ENCODE measurements at regions not wholly inside any gene's neighbourhood (a gene's known extent, or its start where the extent isn't known, plus 50 kb on each side); places are given as distances from the start of the nearest gene placed in this dataset.
"Not testable (repeated sequence)": the region's sequence is repeated elsewhere in the genome, so short reads cannot be mapped to it uniquely, and the experiment has no call there.

GRCh38 chr16:16625140-16625539, 246.2 kb downstream of the NPIPA7 start:
- not testable (repeated sequence) for DNase-seq

GRCh38 chr16:16627865-16628264, 248.9 kb downstream of the NPIPA7 start:
- DNase-seq = not testable (repeated sequence)

- not testable (repeated sequence) for DNase-seq
Measured at GRCh38 chr16:16638231-16638630, 259.3 kb downstream of the NPIPA7 start.

GRCh38 chr16:16638714-16639113, 259.8 kb downstream of the NPIPA7 start:
- DNase-seq = not testable (repeated sequence)

- not testable (repeated sequence) for DNase-seq
Measured at GRCh38 chr16:16643828-16644227, 264.9 kb downstream of the NPIPA7 start.

GRCh38 chr16:16648002-16648401, 269.1 kb downstream of the NPIPA7 start:
- not testable (repeated sequence) for DNase-seq

GRCh38 chr16:16672180-16672812, 293.4 kb downstream of the NPIPA7 start:
- not testable (repeated sequence) for DNase-seq

GRCh38 chr16:16674820-16675219, 295.9 kb downstream of the NPIPA7 start:
- not testable (repeated sequence) for DNase-seq

- not testable (repeated sequence) for DNase-seq
Measured at GRCh38 chr16:16721849-16722248, 342.9 kb downstream of the NPIPA7 start.

GRCh38 chr16:16722666-16723065, 343.7 kb downstream of the NPIPA7 start:
- not testable (repeated sequence) for DNase-seq

GRCh38 chr16:16723819-16724519, 345.0 kb downstream of the NPIPA7 start:
- DNase-seq = not testable (repeated sequence)

GRCh38 chr16:16727048-16727447, 348.1 kb downstream of the NPIPA7 start:
- DNase-seq = not testable (repeated sequence)

- not testable (repeated sequence) for DNase-seq
Measured at GRCh38 chr16:16742573-16742972, 363.6 kb downstream of the NPIPA7 start.

GRCh38 chr16:16754992-16755667, 376.2 kb downstream of the NPIPA7 start:
- not testable (repeated sequence) for DNase-seq

GRCh38 chr16:16763449-16763848, 384.5 kb downstream of the NPIPA7 start:
- no peak for DNase-seq

- not testable (repeated sequence) for DNase-seq
Measured at GRCh38 chr16:16770717-16771116, 391.8 kb downstream of the NPIPA7 start.

- DNase-seq = no peak
Measured at GRCh38 chr16:16774389-16774788, 395.4 kb downstream of the NPIPA7 start.

GRCh38 chr16:16778332-16778731, 399.4 kb downstream of the NPIPA7 start:
- DNase-seq = no peak

GRCh38 chr16:16780588-16780987, 401.6 kb downstream of the NPIPA7 start:
- no peak for DNase-seq

GRCh38 chr16:16782153-16782552, 403.2 kb downstream of the NPIPA7 start:
- no peak for DNase-seq

- DNase-seq = no peak
Measured at GRCh38 chr16:16788004-16788403, 409.1 kb downstream of the NPIPA7 start.

GRCh38 chr16:16790597-16790996, 411.7 kb downstream of the NPIPA7 start:
- no peak for DNase-seq

- DNase-seq = no peak
Measured at GRCh38 chr16:16791051-16791450, 412.1 kb downstream of the NPIPA7 start.

- no peak for DNase-seq
Measured at GRCh38 chr16:16797239-16797638, 418.3 kb downstream of the NPIPA7 start.
